Panc1 (cell line): ENCODE measurements at regions not wholly inside any gene's neighbourhood (a gene's known extent, or its start where the extent isn't known, plus 50 kb on each side); places are given as distances from the start of the nearest gene placed in this dataset.

Source experiments
- POLR2AphosphoS5 ChIP-seq: IDR thresholded peaks from 2 replicates; pipeline ENCODE4 v1.6.1; 2012; ENCODE audit warnings: mild to moderate bottlenecking, low read depth, low read length, moderate library complexity
- TCF7L2 ChIP-seq: IDR thresholded peaks from 2 replicates; pipeline ENCODE4 v1.6.1; 2011; ENCODE audit warnings: mild to moderate bottlenecking, low read depth, low read length, inconsistent platforms
- TF ChIP-seq, protein P1 (sequence below): fragments of 450-650 bp; IDR thresholded peaks from 2 replicates; pipeline ENCODE4 v1.5.1; 2017; ENCODE audit warnings: mild to moderate bottlenecking
- TF ChIP-seq, protein P2 (sequence below), 2 experiments: IDR thresholded peaks; 2 replicates each; pipeline ENCODE4 v1.6.1; 2011 to 2012; ENCODE audit warnings: low read depth in 2 of 2, control low read depth in 1 of 2, low read length in 1 of 2, mild to moderate bottlenecking in 1 of 2, moderate library complexity in 1 of 2; ENCODE audit not compliant: insufficient read depth in 1 of 2

DNA sequence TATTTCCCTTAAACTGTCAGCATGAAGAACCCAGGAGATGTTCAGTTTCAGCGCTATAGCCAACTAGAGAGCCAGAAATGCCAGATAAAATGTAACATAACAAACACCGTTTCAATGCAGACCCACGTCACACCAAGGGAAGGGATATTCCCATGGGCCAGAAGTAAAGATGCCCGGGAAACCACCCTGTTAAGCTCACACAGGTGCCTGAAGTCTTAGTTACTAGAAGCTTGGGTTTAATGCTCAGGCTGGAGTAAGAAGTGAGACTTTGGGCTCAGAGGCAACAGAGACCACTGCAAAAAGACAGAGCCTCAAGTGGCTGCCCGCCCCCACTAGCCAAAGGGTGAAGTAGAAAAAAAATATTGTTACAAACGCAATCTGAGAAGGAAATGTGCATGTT is 52.3 kb downstream of the SYNE3 start:
- TF ChIP-seq, protein P1, sequence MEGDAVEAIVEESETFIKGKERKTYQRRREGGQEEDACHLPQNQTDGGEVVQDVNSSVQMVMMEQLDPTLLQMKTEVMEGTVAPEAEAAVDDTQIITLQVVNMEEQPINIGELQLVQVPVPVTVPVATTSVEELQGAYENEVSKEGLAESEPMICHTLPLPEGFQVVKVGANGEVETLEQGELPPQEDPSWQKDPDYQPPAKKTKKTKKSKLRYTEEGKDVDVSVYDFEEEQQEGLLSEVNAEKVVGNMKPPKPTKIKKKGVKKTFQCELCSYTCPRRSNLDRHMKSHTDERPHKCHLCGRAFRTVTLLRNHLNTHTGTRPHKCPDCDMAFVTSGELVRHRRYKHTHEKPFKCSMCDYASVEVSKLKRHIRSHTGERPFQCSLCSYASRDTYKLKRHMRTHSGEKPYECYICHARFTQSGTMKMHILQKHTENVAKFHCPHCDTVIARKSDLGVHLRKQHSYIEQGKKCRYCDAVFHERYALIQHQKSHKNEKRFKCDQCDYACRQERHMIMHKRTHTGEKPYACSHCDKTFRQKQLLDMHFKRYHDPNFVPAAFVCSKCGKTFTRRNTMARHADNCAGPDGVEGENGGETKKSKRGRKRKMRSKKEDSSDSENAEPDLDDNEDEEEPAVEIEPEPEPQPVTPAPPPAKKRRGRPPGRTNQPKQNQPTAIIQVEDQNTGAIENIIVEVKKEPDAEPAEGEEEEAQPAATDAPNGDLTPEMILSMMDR = no peak
- no peak for TF ChIP-seq POLR2AphosphoS5
- no peak for TF ChIP-seq TCF7L2
- TF ChIP-seq, protein P2, sequence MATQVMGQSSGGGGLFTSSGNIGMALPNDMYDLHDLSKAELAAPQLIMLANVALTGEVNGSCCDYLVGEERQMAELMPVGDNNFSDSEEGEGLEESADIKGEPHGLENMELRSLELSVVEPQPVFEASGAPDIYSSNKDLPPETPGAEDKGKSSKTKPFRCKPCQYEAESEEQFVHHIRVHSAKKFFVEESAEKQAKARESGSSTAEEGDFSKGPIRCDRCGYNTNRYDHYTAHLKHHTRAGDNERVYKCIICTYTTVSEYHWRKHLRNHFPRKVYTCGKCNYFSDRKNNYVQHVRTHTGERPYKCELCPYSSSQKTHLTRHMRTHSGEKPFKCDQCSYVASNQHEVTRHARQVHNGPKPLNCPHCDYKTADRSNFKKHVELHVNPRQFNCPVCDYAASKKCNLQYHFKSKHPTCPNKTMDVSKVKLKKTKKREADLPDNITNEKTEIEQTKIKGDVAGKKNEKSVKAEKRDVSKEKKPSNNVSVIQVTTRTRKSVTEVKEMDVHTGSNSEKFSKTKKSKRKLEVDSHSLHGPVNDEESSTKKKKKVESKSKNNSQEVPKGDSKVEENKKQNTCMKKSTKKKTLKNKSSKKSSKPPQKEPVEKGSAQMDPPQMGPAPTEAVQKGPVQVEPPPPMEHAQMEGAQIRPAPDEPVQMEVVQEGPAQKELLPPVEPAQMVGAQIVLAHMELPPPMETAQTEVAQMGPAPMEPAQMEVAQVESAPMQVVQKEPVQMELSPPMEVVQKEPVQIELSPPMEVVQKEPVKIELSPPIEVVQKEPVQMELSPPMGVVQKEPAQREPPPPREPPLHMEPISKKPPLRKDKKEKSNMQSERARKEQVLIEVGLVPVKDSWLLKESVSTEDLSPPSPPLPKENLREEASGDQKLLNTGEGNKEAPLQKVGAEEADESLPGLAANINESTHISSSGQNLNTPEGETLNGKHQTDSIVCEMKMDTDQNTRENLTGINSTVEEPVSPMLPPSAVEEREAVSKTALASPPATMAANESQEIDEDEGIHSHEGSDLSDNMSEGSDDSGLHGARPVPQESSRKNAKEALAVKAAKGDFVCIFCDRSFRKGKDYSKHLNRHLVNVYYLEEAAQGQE (IDR thresholded peaks at IDR 0.05; ENCODE audit: insufficient read depth in 1 of 2, low read depth in 2 of 2, low read length in 1 of 2) = no peak
